GM21723 (cell line): ENCODE measurements at regions not wholly inside any gene's neighbourhood (a gene's known extent, or its start where the extent isn't known, plus 50 kb on each side); places are given as distances from the start of the nearest gene placed in this dataset.
"Not testable (repeated sequence)": the region's sequence is repeated elsewhere in the genome, so short reads cannot be mapped to it uniquely, and the experiment has no call there.

ENCODE experiments used
- ATAC-seq: cut with Tn5 transposase; IDR thresholded peaks from one replicate; pipeline ENCODE4 v1.9.1; 2021; ENCODE audit warnings: mild to moderate bottlenecking, moderate library complexity; ENCODE audit not compliant: unreplicated experiment

DNA sequence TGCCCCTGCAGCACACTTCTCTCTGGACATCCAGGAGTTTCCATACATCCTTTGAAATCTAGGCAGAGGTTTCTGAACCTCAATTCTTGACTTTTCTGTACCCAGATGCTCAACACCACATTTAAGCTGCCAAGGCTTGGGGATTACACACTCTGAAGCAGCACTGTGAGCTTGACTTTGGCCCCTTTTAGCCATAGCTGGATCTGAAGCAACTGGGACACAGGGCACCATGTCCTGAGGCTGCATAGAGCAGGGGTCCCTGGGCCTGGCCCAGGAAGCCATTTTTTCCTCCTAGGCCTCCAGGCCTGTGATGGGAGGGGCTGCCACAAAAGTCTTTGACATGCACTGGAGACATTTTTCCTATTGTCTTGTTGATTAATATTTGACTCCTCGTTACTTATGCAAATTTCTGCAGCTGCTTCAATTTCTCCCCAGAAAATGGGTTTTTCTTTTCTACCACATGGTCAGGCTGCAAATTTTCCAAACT lies 694.0 kb downstream of the DIPK2A start:
- ATAC-seq, result no peak

DNA sequence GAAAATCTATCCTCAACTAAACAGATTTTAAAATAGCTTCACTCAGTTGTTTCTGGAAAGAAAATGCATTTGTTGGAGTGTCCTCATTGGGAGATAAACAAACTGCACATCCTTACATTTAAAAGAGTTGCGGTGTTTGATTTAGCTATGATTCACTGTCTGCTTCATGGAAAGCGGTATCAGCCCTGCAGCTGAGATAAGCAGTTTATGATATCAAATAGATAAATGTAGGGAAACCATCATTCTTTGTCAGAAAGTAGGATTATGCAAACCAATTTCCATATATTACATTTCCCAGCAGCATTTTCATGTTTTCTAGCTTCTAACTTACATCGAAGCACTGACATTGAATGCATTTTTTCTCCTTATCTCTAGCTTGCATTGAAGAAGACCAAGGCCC lies 698.9 kb downstream of the DIPK2A start:
- ATAC-seq, result no peak

DNA sequence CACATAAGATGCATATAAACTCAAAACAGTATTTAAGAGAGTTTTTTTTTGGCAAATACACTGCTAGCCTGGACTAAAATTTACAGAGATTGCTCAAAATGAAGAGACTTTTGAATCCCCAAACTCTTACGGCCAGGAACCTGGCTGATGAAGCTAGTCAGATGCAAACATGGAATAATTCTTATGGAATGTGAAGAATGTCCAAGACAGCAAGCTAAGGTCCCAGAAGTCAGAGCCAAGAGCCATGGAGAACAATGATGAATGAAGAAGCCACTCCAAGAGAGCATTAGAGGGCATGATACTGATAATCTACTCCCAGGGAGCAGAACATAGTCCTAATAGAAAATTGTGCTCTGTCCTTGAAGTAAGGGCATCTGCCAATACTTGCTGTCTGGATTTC lies 705.5 kb downstream of the DIPK2A start:
- no peak for ATAC-seq

DNA sequence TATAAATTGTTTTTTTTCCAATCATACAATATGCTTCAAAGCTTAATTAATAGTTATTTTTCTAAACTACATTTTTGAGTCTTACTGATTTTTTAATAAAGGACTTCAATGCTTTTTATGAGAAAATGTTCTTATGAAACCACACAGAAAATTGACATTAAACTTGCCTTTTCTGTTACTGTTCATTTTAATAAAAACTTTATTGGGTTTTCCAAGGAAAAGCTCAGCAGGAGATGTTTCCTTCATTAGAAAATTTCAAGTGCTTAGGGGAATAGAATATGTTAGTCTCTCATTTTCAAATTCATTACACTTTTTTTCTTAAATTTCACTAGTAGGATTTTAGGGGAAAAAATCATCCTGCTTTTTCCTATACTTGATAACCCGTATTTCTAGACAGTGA lies 711.4 kb downstream of the DIPK2A start:
- no peak for ATAC-seq

DNA sequence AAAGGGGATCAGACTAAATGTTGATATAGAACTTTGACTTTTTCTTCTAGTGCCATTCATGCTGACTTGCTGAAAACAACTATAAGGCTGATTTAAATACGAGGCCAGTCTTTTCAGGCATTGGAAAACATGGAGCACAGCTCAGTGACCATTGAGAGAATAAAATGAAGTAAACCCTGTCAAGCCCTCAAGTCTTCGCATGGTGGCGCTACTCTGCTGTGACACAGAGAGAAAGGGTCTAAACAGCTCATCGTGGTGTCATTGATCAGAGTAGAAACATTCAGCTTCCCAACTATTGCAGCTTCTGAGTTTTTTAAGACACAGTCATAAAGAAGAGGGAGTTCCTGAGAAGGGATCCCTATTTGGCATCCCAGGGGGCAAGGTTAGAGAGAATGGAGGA lies 716.2 kb downstream of the DIPK2A start:
- no peak for ATAC-seq

DNA sequence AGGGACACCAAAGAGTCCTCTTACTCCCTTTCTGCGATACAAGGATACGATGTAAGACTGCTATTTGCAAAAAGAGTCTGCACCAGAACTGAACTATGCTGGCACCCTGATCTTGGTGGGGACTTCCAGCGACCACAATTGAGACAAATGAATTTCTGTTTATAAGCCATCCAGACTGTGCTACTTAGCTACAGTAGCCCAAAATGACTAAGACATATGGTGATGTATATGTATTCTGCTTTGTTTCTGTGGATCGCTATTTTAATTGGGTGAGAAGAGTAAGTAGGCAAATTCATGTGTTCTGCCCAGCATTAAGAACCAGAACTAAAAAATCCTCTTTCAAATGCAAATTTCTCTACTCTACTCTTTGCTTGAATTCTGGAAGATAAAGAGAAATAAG lies 720.9 kb downstream of the DIPK2A start:
- ATAC-seq, result no peak

DNA sequence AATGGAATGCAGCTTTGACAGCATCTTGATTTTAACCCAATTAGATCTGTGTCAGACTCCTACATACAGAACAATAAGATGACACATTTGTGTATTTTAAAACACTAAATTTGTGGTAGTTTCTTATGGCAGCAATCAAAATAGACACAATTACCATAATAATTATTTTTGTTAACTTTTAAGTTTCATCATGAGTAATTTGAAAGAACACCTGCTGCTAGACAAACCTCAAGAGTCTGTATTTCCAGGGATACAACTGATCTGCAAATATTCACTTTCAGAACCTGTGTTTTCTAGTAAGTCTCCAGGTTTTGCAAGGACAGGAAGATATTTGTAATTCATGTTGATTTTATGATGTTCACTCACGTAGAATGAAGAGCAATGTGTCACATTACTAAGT lies 736.8 kb downstream of the DIPK2A start:
- no peak for ATAC-seq

DNA sequence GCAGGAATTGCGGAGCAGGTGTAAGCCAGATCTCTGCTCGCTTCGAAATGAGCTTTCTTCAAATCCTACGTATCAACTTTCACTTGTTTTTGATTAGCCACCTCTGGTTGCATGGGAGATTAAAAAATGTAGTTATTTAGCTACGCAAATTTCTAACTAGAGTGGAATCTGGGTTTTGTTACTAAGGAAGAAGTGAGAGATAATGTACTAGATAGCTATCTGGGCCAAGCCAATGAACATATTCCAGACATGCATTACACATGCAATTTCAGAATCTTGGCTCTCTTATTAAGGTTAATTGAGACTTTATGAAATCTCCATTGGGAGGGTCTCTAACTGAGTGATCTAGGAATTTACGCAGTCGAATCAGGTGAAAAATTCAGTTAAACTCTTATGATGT lies 765.7 kb downstream of the DIPK2A start:
- no peak for ATAC-seq

DNA sequence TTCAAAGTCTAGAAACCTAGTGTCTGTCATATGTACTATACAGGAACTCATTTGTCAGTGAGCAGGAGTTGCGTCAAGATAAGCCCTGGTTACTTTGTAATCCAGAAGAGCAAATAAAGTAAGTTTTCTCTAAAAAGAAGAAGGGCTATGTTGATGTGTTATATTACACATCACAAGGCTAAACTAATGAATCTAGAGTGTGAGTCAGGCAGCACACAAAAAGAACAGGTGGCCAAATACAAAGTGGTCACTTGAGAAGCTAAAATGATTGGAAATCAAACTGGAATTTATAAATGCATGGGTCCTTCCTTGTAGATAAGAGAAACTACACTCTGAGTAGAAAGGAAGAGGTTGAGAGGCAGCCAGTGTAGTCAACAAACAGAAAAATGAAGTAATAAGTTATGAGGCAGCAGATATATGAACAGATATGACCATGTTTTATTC lies 771.6 kb downstream of the DIPK2A start:
- ATAC-seq, result no peak

DNA sequence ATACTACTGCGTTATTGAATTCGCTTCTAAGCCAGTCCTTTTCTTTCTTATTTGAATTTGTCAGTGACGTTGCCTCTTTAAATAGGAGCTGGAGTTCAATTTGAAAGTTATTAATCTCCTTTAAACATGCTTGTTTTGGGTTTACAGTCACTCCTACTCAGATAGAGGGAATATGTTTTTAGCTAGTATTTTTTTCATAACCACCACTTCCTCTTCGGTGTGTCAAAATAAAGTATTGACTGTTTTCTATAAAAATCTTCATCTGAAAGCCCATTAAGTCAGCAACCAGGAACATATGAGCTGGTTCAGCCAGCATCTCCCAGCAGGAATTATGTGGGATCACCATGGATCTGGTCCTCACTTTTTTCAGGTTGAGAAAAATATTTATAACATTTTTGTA lies 772.9 kb downstream of the DIPK2A start:
- no peak for ATAC-seq

DNA sequence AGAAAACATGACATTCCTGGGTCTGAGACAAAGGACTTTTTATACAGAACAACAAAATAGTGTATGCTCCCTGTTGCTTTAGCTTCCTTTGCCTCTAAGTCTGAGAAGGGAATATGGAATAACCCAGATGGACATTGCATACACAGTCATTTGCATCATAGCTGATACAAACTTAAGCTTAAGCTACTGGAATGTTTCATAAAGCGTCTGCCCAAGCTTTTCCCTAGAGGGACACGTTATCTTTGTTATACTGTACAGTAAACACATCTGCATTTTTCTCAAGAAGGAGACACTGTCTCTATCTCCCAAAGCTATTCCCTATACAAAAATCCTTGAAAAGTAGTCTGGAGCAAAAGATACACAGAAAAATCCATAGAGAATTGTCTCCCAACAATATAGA lies 775.0 kb downstream of the DIPK2A start:
- ATAC-seq, result no peak

DNA sequence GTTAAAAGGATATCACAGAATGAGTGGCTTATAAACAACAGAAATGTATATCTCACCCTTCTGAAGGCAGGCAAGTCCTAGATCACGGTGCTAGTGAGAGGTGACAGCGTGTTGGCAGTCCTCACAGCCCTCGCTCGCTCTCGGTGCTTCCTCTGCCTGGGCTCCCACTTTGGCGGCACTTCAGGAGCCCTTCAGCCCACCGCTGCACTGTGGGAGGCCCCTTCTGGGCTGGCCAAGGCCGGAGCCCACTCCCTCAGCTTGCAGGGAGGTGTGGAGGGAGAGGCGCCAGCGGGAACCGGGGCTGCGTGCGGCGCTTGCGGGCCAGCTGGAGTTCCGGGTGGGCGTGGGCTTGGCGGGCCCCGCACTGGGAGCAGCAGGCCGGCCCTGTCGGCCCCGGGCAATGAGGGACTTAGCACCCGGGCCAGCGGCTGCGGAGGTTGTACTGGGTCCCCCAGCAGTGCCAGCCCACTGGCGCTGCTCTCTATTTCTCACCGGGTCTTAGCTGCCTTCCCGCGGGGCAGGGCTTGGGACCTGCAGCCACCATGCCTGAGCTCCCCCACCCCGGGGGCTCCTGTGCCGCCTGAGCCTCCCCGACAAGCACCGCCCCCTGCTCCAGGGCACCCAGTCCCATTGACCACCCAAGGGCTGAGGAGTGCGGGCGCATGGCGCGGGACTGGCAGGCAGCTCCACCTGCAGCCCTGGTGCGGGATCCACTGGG lies 778.1 kb downstream of the DIPK2A start:
- not testable (repeated sequence) for ATAC-seq

DNA sequence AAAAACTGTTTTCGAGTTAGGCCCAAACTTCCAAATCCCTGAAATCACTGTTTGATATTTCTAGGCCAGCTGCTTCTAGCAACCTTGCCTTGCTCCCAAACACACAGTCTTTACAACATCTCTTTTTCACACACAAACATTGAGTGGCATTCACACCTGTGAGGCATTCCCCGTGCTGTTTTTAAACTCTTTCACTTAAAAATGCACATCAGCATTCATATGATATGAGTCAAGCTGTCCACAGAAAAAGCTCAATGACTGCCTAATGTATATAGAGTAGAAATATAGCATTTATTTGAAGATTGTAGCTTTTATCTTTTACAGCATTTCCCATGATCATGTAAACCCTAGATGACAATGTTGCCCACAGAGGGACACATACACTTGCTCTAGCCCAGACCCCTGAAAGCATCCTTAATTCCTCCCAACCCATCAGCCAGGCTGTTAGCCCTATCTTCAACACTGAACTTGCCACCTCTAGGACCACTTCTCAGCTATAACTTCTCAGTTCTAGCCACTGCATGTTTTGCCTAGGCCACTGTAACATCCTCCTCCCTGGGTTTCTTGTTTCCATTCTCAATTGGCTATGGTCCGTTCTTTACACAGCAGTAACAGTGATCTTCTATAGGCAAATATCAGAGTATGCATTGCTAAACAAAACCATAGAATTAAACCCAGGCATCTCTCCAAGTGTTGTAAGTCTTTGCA lies 782.6 kb downstream of the DIPK2A start:
- ATAC-seq, result no peak

DNA sequence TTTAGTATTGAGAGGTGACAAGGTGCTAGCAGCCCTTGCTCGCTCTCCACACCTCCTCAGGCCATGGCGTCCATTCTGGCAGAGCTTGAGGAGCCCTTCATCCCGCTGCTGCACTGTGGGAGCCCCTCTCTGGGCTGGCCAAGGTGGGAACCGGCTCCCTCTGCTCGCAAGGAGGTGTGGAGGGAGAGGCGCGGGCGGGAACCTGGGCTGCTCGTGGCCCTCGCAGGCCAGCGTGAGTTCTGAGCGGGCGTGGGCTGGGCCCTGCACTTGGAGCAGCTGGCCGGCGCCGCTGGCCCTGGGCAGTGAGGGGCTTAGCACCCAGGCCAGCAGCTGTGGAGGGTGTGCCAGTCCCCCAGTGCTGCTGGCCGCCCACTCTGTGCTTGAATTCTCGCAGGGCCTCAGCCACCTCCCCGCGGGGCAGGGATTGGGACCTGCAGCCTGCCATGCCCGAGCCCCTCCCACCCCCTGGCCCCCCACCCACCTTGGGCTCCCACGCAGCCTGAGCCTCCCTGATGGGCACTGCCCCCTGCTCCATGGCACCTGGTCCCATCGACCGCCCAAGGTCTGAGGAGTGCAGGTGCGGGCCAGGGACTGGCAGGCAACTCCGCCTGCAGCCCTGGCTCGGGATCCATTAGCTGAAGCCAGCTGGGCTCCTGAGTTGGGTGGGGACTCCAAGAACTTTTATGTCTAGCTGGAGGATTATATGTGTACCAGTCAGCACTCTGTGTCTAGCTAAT lies 785.2 kb downstream of the DIPK2A start:
- no peak for ATAC-seq

DNA sequence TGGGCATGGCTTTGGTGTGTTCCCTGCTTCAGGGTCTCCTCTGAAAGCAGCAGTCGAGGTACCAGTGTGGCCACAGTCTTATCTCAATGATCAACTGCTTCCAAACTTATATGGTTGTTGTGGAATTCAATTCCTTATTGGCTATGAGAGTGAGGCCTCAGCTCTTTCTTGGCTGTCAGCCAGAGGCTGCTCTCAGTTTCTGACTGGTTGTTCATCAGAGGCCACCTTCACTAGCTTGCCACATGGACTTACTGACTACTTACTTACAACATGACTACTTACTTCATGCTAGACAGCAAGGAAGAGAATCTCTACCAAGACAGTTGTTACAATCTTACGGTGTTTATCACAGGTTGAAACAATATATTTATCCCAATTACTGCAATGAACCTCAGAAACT lies 789.2 kb downstream of the DIPK2A start:
- ATAC-seq, result no peak

DNA sequence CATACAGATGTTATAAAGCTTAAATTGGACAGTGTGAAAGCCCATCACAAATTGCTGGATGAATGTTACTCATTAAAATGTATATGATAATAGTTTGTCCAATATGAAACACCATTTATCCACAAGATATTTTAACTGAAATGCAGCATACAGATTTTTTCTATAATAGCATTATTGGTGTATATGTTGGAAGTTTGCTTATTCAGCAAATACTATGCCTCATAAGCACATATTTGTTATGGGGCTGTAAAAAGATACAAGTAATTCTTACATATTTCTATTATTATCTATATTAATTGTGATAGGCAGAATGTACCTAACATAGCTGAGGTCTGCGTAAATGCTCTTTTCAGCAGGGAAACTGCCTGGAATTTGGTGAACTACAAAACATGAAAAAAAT lies 790.5 kb downstream of the DIPK2A start:
- no peak for ATAC-seq

DNA sequence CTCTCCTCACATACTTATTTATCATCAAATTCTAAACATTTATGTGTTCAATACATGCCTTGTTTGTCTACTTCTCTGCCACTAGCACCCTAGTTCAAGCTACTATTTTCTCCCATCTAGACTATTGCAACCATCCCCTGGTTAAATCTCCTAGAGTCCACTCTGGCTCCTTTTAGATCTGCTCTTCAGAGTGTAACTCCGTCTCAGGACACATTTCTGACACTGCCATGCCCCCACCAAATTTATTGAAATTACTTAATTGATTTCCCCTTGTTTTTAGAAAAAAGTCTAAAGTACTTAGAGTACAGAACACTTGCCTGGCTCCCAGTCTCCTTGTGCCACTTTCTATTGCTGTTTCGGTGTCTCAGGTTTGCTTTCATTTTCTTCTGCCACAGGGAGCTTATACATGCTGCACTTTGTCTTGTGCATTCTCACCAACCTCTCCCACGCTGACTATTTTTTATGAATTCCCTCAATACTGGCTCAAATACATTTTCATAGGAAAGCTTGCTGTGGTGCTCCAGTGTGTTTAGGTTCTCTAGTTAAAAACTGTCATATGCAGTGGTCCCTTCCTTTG lies 792.3 kb downstream of the DIPK2A start:
- ATAC-seq, result no peak

DNA sequence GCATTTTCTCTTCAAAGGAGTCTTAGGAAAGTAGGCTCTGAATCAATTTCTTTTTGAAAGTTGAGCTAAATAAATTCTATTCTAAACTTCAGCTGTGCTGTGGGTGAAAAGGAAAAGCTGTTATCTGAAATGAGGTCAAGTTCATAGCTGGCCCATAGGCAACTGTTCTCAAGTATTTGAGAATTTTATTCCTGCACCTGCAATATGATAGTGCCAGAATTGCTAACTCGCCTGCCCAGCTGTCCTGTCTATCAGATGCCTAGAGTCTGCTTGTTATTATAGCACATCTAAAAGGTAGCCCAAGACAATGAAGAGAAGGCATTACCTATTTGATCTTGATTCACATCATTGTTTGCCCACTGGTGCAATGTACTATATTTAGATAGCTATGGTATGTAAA lies 798.7 kb downstream of the DIPK2A start:
- no peak for ATAC-seq

DNA sequence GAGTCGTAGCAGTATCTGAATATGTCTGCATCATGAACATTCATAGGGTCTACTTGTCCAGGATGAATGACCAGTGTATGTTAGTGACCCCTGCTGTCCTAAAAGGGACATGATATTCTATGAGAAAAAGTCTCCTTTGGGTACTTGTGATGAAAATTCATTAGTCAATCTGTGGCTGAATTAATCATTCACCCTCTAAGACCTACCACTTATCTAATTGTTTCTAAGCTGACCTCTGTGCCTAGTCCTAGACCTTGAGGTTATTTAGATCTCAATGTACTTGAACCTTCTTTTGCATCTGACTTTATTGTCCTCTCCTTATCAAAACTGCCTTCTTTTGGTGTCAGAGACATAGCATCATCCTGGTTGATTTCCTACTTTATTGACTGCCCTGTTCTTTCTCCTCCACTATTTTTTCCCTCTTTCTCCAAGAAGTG lies 799.3 kb downstream of the DIPK2A start:
- ATAC-seq, result no peak

DNA sequence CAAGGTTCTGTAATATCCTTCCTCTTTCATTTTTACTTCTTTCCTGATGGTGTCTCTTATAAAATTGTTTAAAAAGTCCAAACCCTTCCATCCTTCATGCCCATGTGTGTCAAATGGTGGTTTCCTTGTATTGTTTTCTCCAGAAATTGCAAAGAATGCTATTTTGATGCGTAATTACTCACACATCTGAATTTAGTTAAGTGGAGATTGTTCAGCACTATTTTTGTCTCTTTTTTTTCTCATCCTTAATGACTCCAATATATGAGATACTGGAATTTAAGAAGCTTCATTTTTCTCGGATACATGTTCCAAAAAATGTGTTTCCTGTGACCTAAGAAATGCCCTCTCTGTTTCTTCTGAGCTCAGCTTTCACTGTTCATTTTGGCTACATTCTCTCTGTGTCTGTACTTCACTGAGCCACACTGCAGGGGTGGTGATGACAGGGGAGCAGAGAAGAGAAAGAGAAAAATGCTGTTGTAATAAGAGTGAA lies 799.8 kb downstream of the DIPK2A start:
- no peak for ATAC-seq

DNA sequence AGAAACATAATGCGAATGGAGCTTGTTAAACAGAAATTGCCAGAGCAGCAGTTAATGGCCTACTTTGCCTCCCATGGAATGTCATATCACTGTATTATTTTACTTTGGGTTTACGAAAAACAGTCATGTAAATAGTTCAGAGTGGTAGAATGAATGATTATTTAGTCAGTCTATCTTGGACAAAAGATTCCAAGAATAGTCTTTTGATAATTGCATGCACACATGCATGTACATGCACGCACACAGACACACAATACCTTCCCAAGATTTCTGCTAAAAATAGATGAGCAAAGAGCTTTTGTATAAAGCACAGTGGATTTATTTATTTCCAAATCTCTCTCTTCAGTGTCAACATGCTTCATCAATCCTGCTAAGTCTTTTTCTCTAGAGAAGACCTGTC lies 800.7 kb downstream of the DIPK2A start:
- no peak for ATAC-seq
